Esophagus squamous epithelium (tissue), 5 donors: ENCODE measurements at regions not wholly inside any gene's neighbourhood (a gene's known extent, or its start where the extent isn't known, plus 50 kb on each side); places are given as distances from the start of the nearest gene placed in this dataset.

Experiments
- DNase-seq: peaks from one replicate; lab custom pipeline; 2025; lab: John Stamatoyannopoulos, UW
- H3K27ac ChIP-seq, 4 donors: fragments of 200-600 bp; sonication (generic); one replicate each; pipeline ENCODE4 v1.5.1; 2016 to 2019; ENCODE audit warnings: mild to moderate bottlenecking in 1 of 4
- H3K27me3 ChIP-seq, 4 donors: fragments of 200-600 bp; sonication (generic); 1 replicate in 3 of 4; 2 replicates in 1 of 4; pipeline versions ENCODE4 v1.5.1 to v1.6.0; 2017 to 2021; ENCODE audit warnings: antibody characterized with exemption in 1 of 4
- H3K36me3 ChIP-seq, 3 donors: fragments of 200-600 bp; sonication (generic); one replicate each; pipeline ENCODE4 v1.5.1; 2016 to 2019
- H3K4me1 ChIP-seq, 3 donors: fragments of 200-600 bp; sonication (generic); one replicate each; pipeline ENCODE4 v1.5.1; 2017 to 2019
- H3K4me3 ChIP-seq, 4 donors: fragments of 200-600 bp; sonication (generic); 1 replicate in 3 of 4; 2 replicates in 1 of 4; pipeline ENCODE4 v1.5.1; 2016 to 2019; ENCODE audit warnings: mild to moderate bottlenecking in 2 of 4, moderate library complexity in 1 of 4
- H3K9me3 ChIP-seq, 3 donors: fragments of 200-600 bp; sonication (generic); one replicate each; pipeline ENCODE4 v1.5.1; 2016 to 2019
- CTCF ChIP-seq, 6 experiments: fragments of 450-650 bp in 4 of 6; fragments of 200-600 bp in 2 of 6; sonication (generic) in 2 of 6; IDR thresholded peaks; one replicate each; pipeline ENCODE4 v1.5.1; 2016 to 2019; ENCODE audit warnings: antibody characterized with exemption in 6 of 6, mild to moderate bottlenecking in 4 of 6, moderate library complexity in 4 of 6
- POLR2A ChIP-seq, 4 donors: fragments of 450-650 bp; IDR thresholded peaks; one replicate each; pipeline ENCODE4 v1.6.1; 2017; ENCODE audit warnings: antibody characterized with exemption in 4 of 4, mild to moderate bottlenecking in 4 of 4, moderate library complexity in 3 of 4
- WGBS, 2 donors: methylation state at CpG; one replicate each; pipeline ENCODE4 v1.1.5; 2018; 5-methylcytosine and 5-hydroxymethylcytosine counted together
- intact Hi-C: fragments of 100-400 bp; cut with DNase I; formaldehyde crosslinking; loops from one replicate; pipeline ENCODE4 v1.15.0; 2022
- donor health status: DM: yes; HTN: yes; CAD: no.

GRCh38 chr1:177448036-177448615 is 277.4 kb downstream of the BRINP2 start:
- no peaks in the 10 kb centered on the region for H3K4me1 ChIP-seq
- no peak for TF ChIP-seq POLR2A (IDR thresholded peaks at IDR 0.05)
- no peak for TF ChIP-seq CTCF (IDR thresholded peaks at IDR 0.05)
- WGBS, 2 donors = 69 to 80% methylated on average over 2 of the region's 2 CpGs
- H3K4me3 ChIP-seq = no peak overlapping the region
- intact Hi-C loops = no loop called here
- DNase-seq = no peak
- no peaks in the 10 kb centered on the region for H3K9me3 ChIP-seq
- no peaks in the 10 kb centered on the region for H3K27me3 ChIP-seq
- no peaks in the 10 kb centered on the region for H3K36me3 ChIP-seq
- H3K27ac ChIP-seq = no peak overlapping the region

- Histone ChIP-seq H3K9me3 (no peaks in the 10 kb centered on the region), H3K4me3 (no peak overlapping the region), H3K27ac (no peak overlapping the region), H3K36me3 (no peaks in the 10 kb centered on the region), H3K4me1 (no peaks in the 10 kb centered on the region), H3K27me3 (no peaks in the 10 kb centered on the region)
- intact Hi-C loops = no loop called here
- no peak for DNase-seq
- TF ChIP-seq CTCF (IDR thresholded peaks at IDR 0.05) (no peak), POLR2A (IDR thresholded peaks at IDR 0.05) (no peak)
- 59 to 62% methylated on average over 3 of the region's 3 CpGs for WGBS, 2 donors
Measured at GRCh38 chr1:177444997-177445746, 274.4 kb downstream of the BRINP2 start.

- Histone ChIP-seq H3K27me3 (no peaks in the 10 kb centered on the region), H3K4me1 (no peaks in the 10 kb centered on the region), H3K9me3 (no peaks in the 10 kb centered on the region), H3K36me3 (no peaks in the 10 kb centered on the region), H3K4me3 (no peak overlapping the region), H3K27ac (no peak overlapping the region)
- WGBS, 2 donors = 75 to 81% methylated on average over 3 of the region's 3 CpGs
- TF ChIP-seq POLR2A (IDR thresholded peaks at IDR 0.05) (no peak), CTCF (IDR thresholded peaks at IDR 0.05) (no peak)
- DNase-seq = no peak
- intact Hi-C loops = no loop called here
Measured at GRCh38 chr1:177443003-177443402, 272.2 kb downstream of the BRINP2 start.

- WGBS, 2 donors = 45 to 52% methylated on average over 6 of the region's 6 CpGs
- H3K4me3 ChIP-seq = no peak overlapping the region
- DNase-seq = no peak
- TF ChIP-seq POLR2A (IDR thresholded peaks at IDR 0.05) = no peak
- H3K4me1 ChIP-seq = no peaks in the 10 kb centered on the region
- no peak overlapping the region for H3K27ac ChIP-seq
- intact Hi-C loops = no loop called here
- H3K36me3 ChIP-seq = no peaks in the 10 kb centered on the region
- no peaks in the 10 kb centered on the region for H3K27me3 ChIP-seq
- H3K9me3 ChIP-seq = no peaks in the 10 kb centered on the region
Measured at GRCh38 chr1:177442584-177442983, 271.8 kb downstream of the BRINP2 start.

- H3K9me3 ChIP-seq = no peaks in the 10 kb centered on the region
- no peak for DNase-seq
- intact Hi-C loops = no loop called here
Measured at GRCh38 chr1:177441281-177441680, 270.5 kb downstream of the BRINP2 start.

More at GRCh38 chr1:177441281-177441680, 270.5 kb downstream of the BRINP2 start:
- H3K36me3 ChIP-seq = no peaks in the 10 kb centered on the region
- H3K4me3 ChIP-seq = no peak overlapping the region
- 67 to 80% methylated on average over 1 of the region's 1 CpG for WGBS, 2 donors
- no peaks in the 10 kb centered on the region for H3K4me1 ChIP-seq
- no peak for TF ChIP-seq CTCF (IDR thresholded peaks at IDR 0.05)
- TF ChIP-seq POLR2A (IDR thresholded peaks at IDR 0.05) = no peak
- no peaks in the 10 kb centered on the region for H3K27me3 ChIP-seq
- no peak overlapping the region for H3K27ac ChIP-seq
